LNCAP (cell line): ENCODE measurements at regions not wholly inside any gene's neighbourhood (a gene's known extent, or its start where the extent isn't known, plus 50 kb on each side); places are given as distances from the start of the nearest gene placed in this dataset.

Source experiments
- TF ChIP-seq, protein P1 (sequence below): fragments of 450-650 bp; IDR thresholded peaks from 2 replicates; pipeline ENCODE4 v1.5.1; 2017; ENCODE audit warnings: mild to moderate bottlenecking

DNA sequence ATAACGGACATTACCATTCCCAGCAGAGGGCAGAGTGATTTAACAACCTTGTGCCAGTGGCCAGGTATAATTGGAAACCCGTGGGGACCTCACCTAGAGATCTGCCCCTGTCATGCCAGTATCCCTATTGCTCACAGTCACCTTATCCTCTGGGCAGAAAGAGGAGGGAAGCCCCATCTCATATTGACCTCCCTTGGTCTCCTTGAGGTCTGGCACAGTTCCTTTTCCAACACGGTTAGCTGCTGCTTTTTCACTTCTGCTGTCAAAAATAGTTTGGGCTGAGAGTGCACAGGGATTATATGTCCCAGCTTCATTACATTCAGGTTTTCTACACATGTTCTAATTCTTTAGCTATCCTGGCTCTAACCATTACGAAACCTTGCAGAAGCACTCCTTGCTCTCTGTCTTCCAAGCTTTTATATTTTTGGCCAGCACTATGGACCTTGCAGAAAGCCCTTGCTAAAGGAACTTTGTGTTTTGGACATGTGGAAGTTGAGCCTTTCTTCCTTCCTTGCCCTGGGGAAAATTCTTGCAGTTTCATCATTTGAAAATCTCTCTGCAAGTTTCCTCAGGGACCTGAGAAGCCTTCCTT, 111.7 kb upstream of the MIS18BP1 start:
- TF ChIP-seq, protein P1, sequence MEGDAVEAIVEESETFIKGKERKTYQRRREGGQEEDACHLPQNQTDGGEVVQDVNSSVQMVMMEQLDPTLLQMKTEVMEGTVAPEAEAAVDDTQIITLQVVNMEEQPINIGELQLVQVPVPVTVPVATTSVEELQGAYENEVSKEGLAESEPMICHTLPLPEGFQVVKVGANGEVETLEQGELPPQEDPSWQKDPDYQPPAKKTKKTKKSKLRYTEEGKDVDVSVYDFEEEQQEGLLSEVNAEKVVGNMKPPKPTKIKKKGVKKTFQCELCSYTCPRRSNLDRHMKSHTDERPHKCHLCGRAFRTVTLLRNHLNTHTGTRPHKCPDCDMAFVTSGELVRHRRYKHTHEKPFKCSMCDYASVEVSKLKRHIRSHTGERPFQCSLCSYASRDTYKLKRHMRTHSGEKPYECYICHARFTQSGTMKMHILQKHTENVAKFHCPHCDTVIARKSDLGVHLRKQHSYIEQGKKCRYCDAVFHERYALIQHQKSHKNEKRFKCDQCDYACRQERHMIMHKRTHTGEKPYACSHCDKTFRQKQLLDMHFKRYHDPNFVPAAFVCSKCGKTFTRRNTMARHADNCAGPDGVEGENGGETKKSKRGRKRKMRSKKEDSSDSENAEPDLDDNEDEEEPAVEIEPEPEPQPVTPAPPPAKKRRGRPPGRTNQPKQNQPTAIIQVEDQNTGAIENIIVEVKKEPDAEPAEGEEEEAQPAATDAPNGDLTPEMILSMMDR, result no peak

DNA sequence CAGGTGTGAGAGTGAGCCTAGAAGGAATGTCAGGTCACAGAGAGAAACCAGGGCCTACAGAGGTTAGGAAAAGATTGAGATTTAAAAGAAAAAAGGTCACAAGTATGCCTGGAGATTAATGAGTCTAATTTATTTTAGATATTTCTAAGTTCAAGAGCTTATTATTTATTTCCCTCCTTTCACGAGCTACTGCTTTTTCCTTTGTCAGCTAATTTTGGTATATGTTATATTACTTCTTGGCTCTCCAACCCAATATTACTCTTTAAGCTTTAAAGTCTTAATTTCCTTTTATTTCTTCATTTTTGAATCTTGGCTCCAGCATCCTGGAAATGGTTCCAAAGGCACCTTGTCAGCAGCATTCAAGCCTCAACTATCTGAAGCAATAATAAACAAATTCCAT, 109.5 kb upstream of the MIS18BP1 start:
- TF ChIP-seq, protein P1, result no peak

DNA sequence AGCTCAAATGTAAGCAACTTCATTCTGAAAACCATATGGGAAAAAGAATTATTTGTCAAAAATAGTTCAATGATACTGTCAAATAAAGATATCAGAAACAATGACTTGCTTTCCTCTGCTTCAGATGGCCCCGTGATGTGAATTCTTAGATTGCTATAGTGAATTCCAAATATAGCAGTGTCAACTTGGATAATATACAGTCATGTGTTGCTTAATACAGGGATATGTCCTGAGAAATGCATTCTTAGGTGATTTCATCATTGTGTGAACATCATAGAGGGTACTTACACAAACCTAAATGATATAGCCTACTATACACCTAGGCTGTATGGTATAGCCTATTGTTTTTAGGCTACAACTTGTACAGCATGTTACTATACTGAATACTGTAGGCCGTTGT, 108.7 kb upstream of the MIS18BP1 start:
- TF ChIP-seq, protein P1, result no peak

DNA sequence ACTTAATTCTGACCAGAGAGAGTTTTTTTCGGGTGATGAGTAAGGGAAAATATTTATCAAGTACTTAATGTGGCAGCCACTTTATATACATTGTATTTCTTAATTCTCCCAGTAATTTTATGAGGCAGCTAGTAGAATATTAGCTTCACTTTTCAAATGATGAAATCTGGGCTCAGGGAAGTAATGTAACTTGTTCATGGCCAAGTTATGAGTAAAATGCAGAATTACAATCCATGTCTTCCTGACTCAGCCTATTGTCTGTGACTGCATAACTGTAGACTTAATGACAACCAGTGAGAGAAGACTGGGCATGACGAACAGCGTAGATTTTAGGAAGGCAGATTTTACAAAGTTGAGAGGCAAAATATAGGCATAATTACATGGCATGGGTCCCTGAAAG, 106.7 kb upstream of the MIS18BP1 start:
- TF ChIP-seq, protein P1, result no peak

DNA sequence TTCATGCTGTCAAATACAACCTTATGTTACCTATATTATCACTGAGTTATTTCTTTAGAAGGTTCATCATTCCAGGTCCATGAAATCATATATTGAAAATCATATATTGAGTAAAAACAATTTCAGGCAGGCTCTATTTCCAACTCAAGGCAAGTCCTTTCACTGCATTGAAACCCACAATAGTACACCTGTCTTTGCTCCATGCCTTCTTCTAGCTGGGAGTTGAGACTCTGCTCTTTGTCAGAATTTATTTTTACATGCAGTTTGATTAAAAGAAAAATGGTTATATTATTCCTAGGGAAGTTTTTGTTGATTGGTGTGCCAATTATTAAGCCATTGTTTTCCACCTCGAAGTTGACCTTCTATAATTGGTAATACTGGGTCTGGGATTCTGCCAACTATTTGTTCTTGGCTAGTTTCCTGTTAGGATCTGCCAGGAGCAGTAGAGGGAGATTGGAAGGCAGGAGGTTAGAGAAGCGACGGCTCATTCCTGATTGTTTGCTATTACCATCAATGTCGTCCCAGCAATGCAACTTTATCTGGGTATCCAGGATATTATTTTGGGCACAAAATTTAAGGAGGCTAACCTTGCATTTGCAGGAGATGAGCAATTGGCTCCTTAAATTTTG, 79.5 kb upstream of the MIS18BP1 start:
- TF ChIP-seq, protein P1, result no peak

DNA sequence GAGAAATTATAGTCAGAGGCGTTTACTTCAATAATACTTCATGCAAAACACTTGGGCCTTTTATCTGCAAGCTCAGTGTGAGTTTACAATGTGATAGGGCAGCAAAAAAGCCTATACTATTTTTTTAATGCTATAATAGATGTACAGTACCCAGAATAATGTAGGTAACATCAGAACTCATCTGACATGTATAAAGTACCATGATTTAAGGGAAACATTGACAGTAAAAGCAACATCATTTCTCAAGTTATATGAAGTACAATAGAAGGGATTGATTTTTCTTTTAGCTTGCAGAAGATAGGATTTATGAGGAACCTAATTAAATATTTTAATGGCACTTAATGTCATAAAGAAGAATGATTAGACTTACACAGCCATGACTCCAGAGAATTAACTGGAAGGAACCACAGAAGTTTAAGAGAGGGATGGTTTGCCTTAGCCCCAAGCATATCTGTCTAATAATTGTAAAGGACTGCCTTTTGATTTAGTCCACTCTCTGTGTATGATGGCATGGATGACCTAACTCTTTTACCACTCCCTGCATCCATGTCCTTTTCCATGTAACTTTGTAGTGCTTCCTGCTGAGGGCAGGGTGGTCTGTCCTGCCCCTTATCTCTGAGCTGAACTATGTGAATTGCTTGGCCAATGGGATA, 55.9 kb upstream of the MIS18BP1 start:
- TF ChIP-seq, protein P1, result no peak
